H1 (cell line): ENCODE measurements at regions not wholly inside any gene's neighbourhood (a gene's known extent, or its start where the extent isn't known, plus 50 kb on each side); places are given as distances from the start of the nearest gene placed in this dataset.

Experiments used
- CTCF ChIA-PET: fragments of 300-600 bp; sonication (Branson Sonifier 250); formaldehyde crosslinking; loops from one replicate; lab custom pipeline; 2021; ENCODE audit not compliant: partially characterized antibody; lab: Charles Lee
- POLR2A ChIA-PET: fragments of 300-600 bp; sonication (Branson Sonifier 250); formaldehyde crosslinking; loops from one replicate; lab custom pipeline; 2021; ENCODE audit warnings: inconsistent platforms; ENCODE audit not compliant: partially characterized antibody; lab: Charles Lee
- DNase-seq, 2 experiments: peaks; one replicate each; pipeline versions ENCODE4 v3.0.0 to v3.0.0-alpha.2; 2010 to 2022; ENCODE audit warnings: low spot score in 2 of 2, low read depth in 1 of 2, mixed read lengths in 1 of 2
- FAIRE-seq: peaks from 2 replicates; lab custom pipeline; 2011; peaks lifted over from hg19 to GRCh38; lab: Jason Lieb, UNC
- H2AFZ ChIP-seq: 2 replicates; pipeline ENCODE4 v1.8.1; 2012; ENCODE audit warnings: low read length, inconsistent platforms
- H2AK5ac ChIP-seq: 2 replicates; pipeline ENCODE4 v1.6.1; 2013; ENCODE audit warnings: low read depth, low read length
- H2BK120ac ChIP-seq: replicated peaks from 2 replicates; pipeline ENCODE3; 2013; ENCODE audit warnings: low read depth, low read length, inconsistent platforms
- H2BK12ac ChIP-seq: 2 replicates; pipeline ENCODE4 v1.6.1; 2013; ENCODE audit warnings: low read depth, low read length
- H2BK15ac ChIP-seq: 2 replicates; pipeline ENCODE4 v1.6.1; 2013; ENCODE audit warnings: low read length
- H2BK20ac ChIP-seq: 2 replicates; pipeline ENCODE4 v1.6.1; 2013; ENCODE audit warnings: low read length
- H2BK5ac ChIP-seq: 2 replicates; pipeline ENCODE4 v1.6.1; 2013; ENCODE audit warnings: low read depth, low read length
- H3K14ac ChIP-seq: 2 replicates; pipeline ENCODE4 v1.6.1; 2013; ENCODE audit warnings: inconsistent platforms; ENCODE audit not compliant: insufficient read length
- H3K18ac ChIP-seq: 2 replicates; pipeline ENCODE4 v1.6.1; 2013; ENCODE audit warnings: low read length; ENCODE audit errors: extremely low read depth
- H3K23ac ChIP-seq: 2 replicates; pipeline ENCODE4 v1.6.1; 2013; ENCODE audit warnings: inconsistent platforms; ENCODE audit not compliant: insufficient read length
- H3K23me2 ChIP-seq: 2 replicates; pipeline ENCODE4 v1.6.1; 2013; ENCODE audit warnings: low read depth, low read length
- H3K27ac ChIP-seq: 2 replicates; pipeline ENCODE4 v1.6.1; 2011; ENCODE audit warnings: low read depth, low read length, inconsistent platforms
- H3K27me3 ChIP-seq, 4 experiments: replicated peaks in 1 of 4; 1 replicate in 1 of 4; 2 replicates in 3 of 4; pipeline versions ENCODE4 v1.6.1 to v1.8.1; 2011 to 2013; ENCODE audit warnings: low read length in 3 of 4, mild to moderate bottlenecking in 3 of 4, inconsistent platforms in 2 of 4, mixed read lengths in 2 of 4, moderate library complexity in 1 of 4; ENCODE audit not compliant: control insufficient read depth in 3 of 4, insufficient read depth in 3 of 4; ENCODE audit errors: extremely low read depth in 1 of 4
- H3K36me3 ChIP-seq, 4 experiments: 2 replicates each; pipeline versions ENCODE4 v1.6.1 to v1.8.1; 2011 to 2013; ENCODE audit warnings: mild to moderate bottlenecking in 4 of 4, low read length in 3 of 4, moderate library complexity in 2 of 4, control low read depth in 1 of 4, inconsistent platforms in 1 of 4; ENCODE audit not compliant: insufficient read depth in 4 of 4, control insufficient read depth in 2 of 4
- H3K4ac ChIP-seq: replicated peaks from 2 replicates; pipeline ENCODE3; 2013; ENCODE audit warnings: low read length, low read depth, mixed read lengths, inconsistent platforms; ENCODE audit not compliant: insufficient read length
- H3K4me1 ChIP-seq, 4 experiments: replicated peaks in 1 of 4; 1 replicate in 1 of 4; 2 replicates in 3 of 4; pipeline versions ENCODE4 v1.6.1 to v1.8.1; 2011 to 2013; ENCODE audit warnings: low read length in 3 of 4, inconsistent platforms in 2 of 4, mixed read lengths in 1 of 4; ENCODE audit not compliant: insufficient read depth in 4 of 4, control insufficient read depth in 3 of 4
- H3K4me2 ChIP-seq, 2 experiments: 2 replicates each; pipeline versions ENCODE4 v1.6.1 to v1.8.1; 2011 to 2013; ENCODE audit warnings: low read depth in 2 of 2, low read length in 2 of 2, control low read depth in 1 of 2, inconsistent platforms in 1 of 2, mild to moderate bottlenecking in 1 of 2; ENCODE audit not compliant: insufficient read depth in 1 of 2
- H3K4me3 ChIP-seq, 4 experiments: fragments of 200-600, 300-600 bp in 1 of 4; sonication (generic), shearing (Covaris generic), sonication (Bioruptor Twin) in 1 of 4; 2 replicates each; pipeline versions ENCODE4 v1.5.1 to v1.8.1; 2011 to 2016; ENCODE audit warnings: low read length in 4 of 4, low read depth in 3 of 4, control low read depth in 2 of 4, inconsistent platforms in 2 of 4, mild to moderate bottlenecking in 2 of 4, mixed read lengths in 1 of 4, moderate library complexity in 1 of 4; ENCODE audit not compliant: insufficient read depth in 2 of 4; ENCODE audit errors: extremely low read depth in 1 of 4
- H3K56ac ChIP-seq: replicated peaks from 2 replicates; pipeline ENCODE3; 2013; ENCODE audit warnings: low read depth, mild to moderate bottlenecking, mixed read lengths, low read length, inconsistent platforms; ENCODE audit not compliant: insufficient read length
- H3K79me1 ChIP-seq: 2 replicates; pipeline ENCODE4 v1.6.1; 2013; ENCODE audit warnings: low read depth, low read length, control low read depth
- H3K79me2 ChIP-seq, 2 experiments: 2 replicates each; pipeline versions ENCODE4 v1.6.1 to v1.8.1; 2012 to 2013; ENCODE audit warnings: low read length in 2 of 2, mild to moderate bottlenecking in 2 of 2, inconsistent platforms in 1 of 2; ENCODE audit not compliant: insufficient read depth in 2 of 2, control insufficient read depth in 1 of 2
- H3K9ac ChIP-seq, 4 experiments: replicated peaks in 1 of 4; 1 replicate in 1 of 4; 2 replicates in 3 of 4; pipeline versions ENCODE4 v1.6.1 to v1.8.1; 2011 to 2013; ENCODE audit warnings: low read depth in 3 of 4, low read length in 3 of 4, control low read depth in 2 of 4, mild to moderate bottlenecking in 2 of 4, moderate library complexity in 2 of 4, inconsistent platforms in 1 of 4; ENCODE audit errors: extremely low read depth in 1 of 4
- H3K9me3 ChIP-seq, 2 experiments: 2 replicates each; pipeline versions ENCODE4 v1.6.1 to v1.8.1; 2012 to 2013; ENCODE audit warnings: mild to moderate bottlenecking in 2 of 2, moderate library complexity in 2 of 2, control low read depth in 1 of 2, inconsistent platforms in 1 of 2, low read depth in 1 of 2, low read length in 1 of 2, mixed read lengths in 1 of 2; ENCODE audit not compliant: insufficient read depth in 2 of 2
- H4K20me1 ChIP-seq, 2 experiments: replicated peaks in 1 of 2; 2 replicates each; pipeline versions ENCODE3 to v1.8.1; 2011 to 2013; ENCODE audit warnings: inconsistent platforms in 2 of 2, low read length in 2 of 2, mild to moderate bottlenecking in 1 of 2; ENCODE audit not compliant: insufficient read depth in 2 of 2, control insufficient read depth in 1 of 2
- H4K5ac ChIP-seq: 2 replicates; pipeline ENCODE4 v1.6.1; 2013; ENCODE audit warnings: low read length, low read depth, mixed read lengths, inconsistent platforms; ENCODE audit not compliant: insufficient read length
- H4K8ac ChIP-seq: 2 replicates; pipeline ENCODE4 v1.8.0; 2013; ENCODE audit warnings: mild to moderate bottlenecking, moderate library complexity, low read length, inconsistent platforms; ENCODE audit not compliant: insufficient read depth; ENCODE audit errors: extremely low read depth
- H4K91ac ChIP-seq: replicated peaks from 2 replicates; pipeline ENCODE3; 2013; ENCODE audit warnings: low read length, mixed read lengths, inconsistent platforms; ENCODE audit not compliant: insufficient read length
- CHD1 ChIP-seq: IDR thresholded peaks from 2 replicates; pipeline ENCODE4 v1.6.1; 2012; ENCODE audit warnings: low read depth, low read length, improper control_type of control experiment
- CTBP2 ChIP-seq: IDR thresholded peaks from 2 replicates; pipeline ENCODE4 v1.7.0; 2011; ENCODE audit warnings: borderline replicate concordance, mild to moderate bottlenecking, moderate library complexity, mixed read lengths, low read length; ENCODE audit not compliant: insufficient read depth, insufficient read length
- EP300 ChIP-seq, 2 experiments: IDR thresholded peaks; 1 replicate in 1 of 2; 2 replicates in 1 of 2; pipeline ENCODE4 v1.6.1; 2011 to 2012; ENCODE audit warnings: low read depth in 2 of 2, low read length in 2 of 2, mild to moderate bottlenecking in 2 of 2, borderline replicate concordance in 1 of 2, inconsistent platforms in 1 of 2, moderate library complexity in 1 of 2
- HDAC6 ChIP-seq: IDR thresholded peaks from one replicate; pipeline ENCODE4 v1.7.1; 2012; ENCODE audit warnings: low read depth, mild to moderate bottlenecking, inconsistent platforms, low read length, moderate library complexity
- JUN ChIP-seq: IDR thresholded peaks from 2 replicates; pipeline ENCODE4 v1.6.1; 2011; ENCODE audit warnings: low read depth, mild to moderate bottlenecking, improper control_type of control experiment, low read length
- RXRA ChIP-seq: IDR thresholded peaks from 2 replicates; pipeline ENCODE4 v1.6.1; 2011; ENCODE audit warnings: low read depth, mild to moderate bottlenecking, low read length, moderate library complexity; ENCODE audit not compliant: insufficient read depth
- TAF1 ChIP-seq: IDR thresholded peaks from 2 replicates; pipeline ENCODE4 v1.6.1; 2011; ENCODE audit warnings: mild to moderate bottlenecking, low read depth, low read length

GRCh38 chrX:121258545-121258944 is 211.1 kb downstream of the GLUD2 start:
- Histone ChIP-seq H2BK12ac (no peak overlapping the region), H3K27me3 (no peaks in the 10 kb centered on the region), H3K4me2 (no peak overlapping the region), H3K4me1 (no peaks in the 10 kb centered on the region), H3K27ac (no peak overlapping the region), H3K56ac (no peak overlapping the region), H4K91ac (no peak overlapping the region), H3K23ac (no peak overlapping the region), H3K9me3 (peaks cover 0 to 18% of the 10 kb centered on the region in 2 experiments; a peak in 1 of 4 replicates), H2BK120ac (no peak overlapping the region), H3K18ac (no peak overlapping the region), H4K20me1 (no peaks in the 10 kb centered on the region), H2AK5ac (no peak overlapping the region), H3K36me3 (no peaks in the 10 kb centered on the region), H2AFZ (no peak overlapping the region), H2BK5ac (no peak overlapping the region), H4K8ac (no peak overlapping the region), H3K79me2 (no peaks in the 10 kb centered on the region), H3K14ac (no peak overlapping the region), H2BK20ac (no peak overlapping the region), H4K5ac (no peak overlapping the region), H2BK15ac (no peak overlapping the region), H3K9ac (no peak overlapping the region), H3K4me3 (no peak overlapping the region), H3K79me1 (no peaks in the 10 kb centered on the region), H3K4ac (no peak overlapping the region), H3K23me2 (no peaks in the 10 kb centered on the region)
- ChIA-PET POLR2A (no interaction called here), CTCF (no interaction called here)
- DNase-seq: no peak
- FAIRE-seq: no peak
- no peak for TF ChIP-seq CHD1
- no peak for TF ChIP-seq RXRA
- TF ChIP-seq CTBP2: no peak
- TF ChIP-seq TAF1: no peak
- no peak for TF ChIP-seq EP300 (IDR thresholded peaks at IDR 0.05; ENCODE audit: borderline replicate concordance in 1 of 2, low read depth in 2 of 2, low read length in 2 of 2)
- no peak for TF ChIP-seq HDAC6
- TF ChIP-seq JUN: no peak
